ENCODE measurements at regions not wholly inside any gene's neighbourhood (a gene's known extent, or its start where the extent isn't known, plus 50 kb on each side); places are given as distances from the start of the nearest gene placed in this dataset.

GRCh38 chr15:96019114-96019513, 311.4 kb upstream of the NR2F2 start:
- DNase-seq (ENCODE audit: low spot score) = no peak

GRCh38 chr15:96020133-96020532, 310.4 kb upstream of the NR2F2 start:
- no peak for DNase-seq (ENCODE audit: low spot score)

- no peak for DNase-seq (ENCODE audit: low spot score)
Observed at GRCh38 chr15:96020797-96021196, 309.7 kb upstream of the NR2F2 start.

DNA sequence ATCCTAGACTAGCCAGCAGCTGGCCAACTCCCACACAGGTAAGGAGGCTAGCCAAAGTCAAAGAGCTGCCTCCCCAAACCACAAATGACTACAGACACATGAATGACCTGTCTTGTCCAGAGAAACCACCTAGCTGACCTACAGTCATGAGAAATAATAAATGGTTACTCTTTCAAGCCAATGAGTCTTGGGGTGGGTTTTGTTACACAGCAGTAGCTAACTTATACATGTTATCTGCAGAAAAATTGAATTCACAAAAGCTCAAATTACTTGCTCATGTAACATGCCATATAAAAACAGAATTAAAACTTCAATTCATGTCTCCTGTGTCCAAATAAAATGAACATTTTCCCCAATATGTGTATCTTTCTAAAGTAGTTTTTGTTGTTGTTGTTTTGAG, 307.4 kb upstream of the NR2F2 start:
- DNase-seq (ENCODE audit: low spot score) = no peak

DNA sequence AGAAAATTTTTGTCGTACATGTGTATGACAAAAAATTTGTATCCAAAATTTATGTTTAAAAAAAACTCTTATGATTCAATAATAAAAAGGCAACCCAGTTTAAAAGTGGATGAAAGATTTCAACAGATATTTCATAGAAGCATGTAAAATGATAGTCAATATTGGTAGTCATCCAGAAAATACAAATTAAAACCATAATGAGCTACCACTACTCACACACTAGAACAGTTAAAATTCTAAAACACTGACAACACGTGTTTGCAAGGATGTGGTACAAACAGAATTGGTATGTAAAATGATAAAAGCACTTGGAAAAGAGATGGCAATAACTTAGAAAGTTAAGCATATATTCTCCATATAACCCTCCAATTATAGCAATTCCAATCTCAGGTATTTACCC, 303.0 kb upstream of the NR2F2 start:
- no peak for DNase-seq (ENCODE audit: low spot score)

DNA sequence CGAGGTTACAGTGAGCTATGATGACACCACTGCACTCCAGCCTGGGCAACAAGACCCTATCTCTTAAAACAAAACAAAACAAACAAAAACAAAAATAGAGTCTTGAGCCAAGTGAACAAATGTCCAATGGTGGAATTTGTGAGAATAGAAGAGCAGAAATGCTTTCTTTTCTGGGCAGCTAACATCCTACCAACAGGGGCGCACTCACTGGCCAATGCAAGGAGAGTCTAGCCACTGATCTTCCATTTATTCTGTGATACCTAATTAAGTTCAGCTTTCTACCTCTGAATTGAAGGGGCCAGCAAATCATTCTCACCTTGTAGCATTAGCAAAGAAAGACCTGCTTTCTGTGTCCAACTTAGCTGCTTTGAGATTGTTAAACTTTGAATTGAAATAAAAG, 301.9 kb upstream of the NR2F2 start:
- DNase-seq (ENCODE audit: low spot score) = no peak

DNA sequence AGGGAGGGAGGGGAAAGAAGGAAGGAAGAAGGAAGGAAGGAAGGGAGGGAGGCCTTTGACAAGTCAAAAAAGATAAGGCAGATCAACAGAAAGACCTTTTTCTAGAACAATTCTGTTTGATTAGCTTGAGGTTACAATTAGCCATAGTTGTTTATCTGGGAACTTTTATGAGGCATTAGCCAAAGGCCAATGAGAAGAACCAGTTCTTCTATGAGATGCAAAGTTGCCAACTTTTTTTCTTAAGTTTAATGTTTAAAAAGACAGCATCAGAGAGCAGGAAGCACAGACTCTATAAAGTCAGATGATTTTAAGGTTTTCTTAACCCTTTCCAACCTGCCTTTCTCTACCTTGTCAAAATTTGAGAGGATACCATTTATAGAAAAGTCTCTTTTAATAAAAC, 301.3 kb upstream of the NR2F2 start:
- DNase-seq (ENCODE audit: low spot score) = no peak

DNA sequence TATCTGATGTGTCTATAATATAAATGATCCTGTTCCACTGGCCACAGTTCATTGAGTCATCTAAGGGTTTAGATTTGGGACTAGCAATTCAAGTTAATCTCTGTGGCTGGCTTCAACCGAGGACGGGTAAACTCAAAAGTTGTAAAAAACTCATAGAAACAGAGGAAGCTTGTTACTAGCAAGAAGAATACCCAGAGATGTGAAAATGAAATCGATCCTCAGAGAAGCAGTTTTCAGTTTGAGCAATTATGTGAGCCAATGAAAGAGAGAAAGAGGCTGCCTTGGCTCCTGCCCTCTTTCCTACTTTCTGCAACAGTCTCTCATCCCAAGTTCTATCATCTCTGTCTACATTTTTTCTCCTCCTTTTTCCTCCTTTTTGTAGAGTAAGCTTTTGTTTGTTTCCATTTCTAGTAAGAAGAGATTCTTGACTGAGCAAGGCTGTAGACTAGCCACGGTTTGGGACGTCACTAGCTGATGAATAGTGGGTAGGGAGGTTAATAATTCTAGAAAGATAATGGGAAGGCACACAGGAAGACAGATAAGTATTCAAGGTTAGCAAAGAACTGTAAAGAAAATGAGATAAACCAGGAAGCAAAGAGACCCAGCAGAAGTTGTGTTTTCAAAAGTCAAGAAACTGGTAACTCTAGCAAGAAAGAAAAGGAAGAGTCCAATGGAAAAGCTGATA, 298.9 kb upstream of the NR2F2 start:
- DNase-seq (ENCODE audit: low spot score) = no peak

DNA sequence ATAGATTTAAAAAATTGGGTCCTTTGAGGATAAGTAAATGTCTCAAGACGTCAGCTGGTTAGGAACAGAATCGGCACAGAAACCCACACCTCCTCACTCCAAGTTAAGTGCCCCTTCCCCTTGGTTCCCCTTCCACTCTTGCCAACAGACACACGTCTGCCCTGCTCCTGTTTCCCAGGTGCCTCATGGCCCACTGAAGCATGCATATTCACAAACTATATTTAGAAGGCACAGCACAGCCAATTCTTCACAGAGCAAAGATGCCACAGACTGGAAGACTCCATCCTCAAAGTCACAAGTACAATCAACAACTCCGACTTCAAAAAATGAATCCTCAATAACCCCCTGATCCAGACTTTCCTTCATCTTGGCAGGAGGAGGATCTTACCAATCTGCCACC, 295.4 kb upstream of the NR2F2 start:
- no peak for DNase-seq (ENCODE audit: low spot score)

DNA sequence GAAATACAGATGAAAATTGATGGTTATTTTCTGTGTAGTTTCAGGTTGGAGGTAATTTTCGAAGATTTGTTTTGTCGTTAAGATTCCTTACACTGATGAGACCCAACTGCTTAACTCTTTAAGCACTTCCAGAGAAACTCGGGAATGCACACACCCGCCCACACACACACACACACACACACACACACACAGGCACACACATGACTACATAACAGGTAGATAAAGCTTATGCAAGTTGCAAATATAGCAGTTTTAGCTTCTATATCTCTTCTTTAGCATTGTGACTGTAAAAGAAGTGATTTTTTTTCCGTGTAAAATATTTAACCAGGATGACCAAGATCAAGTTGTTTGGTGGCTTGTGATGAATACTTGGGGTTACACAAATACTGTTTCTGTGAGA, 294.9 kb upstream of the NR2F2 start:
- DNase-seq (ENCODE audit: low spot score) = no peak

DNA sequence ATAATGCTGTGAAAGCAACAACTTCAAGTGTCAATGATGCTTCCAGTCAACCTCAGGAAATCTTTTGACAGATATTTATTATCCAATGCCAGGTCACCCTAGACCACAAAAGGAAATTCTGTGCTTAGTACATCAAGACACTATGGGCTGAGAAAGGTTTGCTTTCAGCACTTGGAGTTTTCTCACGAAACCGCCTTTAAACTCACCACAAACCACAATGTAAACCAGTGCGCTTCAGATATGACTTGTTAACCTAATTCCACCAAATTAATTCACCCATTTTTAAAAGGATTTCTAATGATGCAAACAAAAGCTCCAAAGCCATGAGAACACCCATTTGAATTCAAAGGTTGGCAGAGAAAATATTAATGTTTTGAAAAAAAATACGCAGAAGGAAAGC, 292.9 kb upstream of the NR2F2 start:
- no peak for DNase-seq (ENCODE audit: low spot score)

GRCh38 chr15:96038131-96038530, 292.4 kb upstream of the NR2F2 start:
- no peak for DNase-seq (ENCODE audit: low spot score)

DNA sequence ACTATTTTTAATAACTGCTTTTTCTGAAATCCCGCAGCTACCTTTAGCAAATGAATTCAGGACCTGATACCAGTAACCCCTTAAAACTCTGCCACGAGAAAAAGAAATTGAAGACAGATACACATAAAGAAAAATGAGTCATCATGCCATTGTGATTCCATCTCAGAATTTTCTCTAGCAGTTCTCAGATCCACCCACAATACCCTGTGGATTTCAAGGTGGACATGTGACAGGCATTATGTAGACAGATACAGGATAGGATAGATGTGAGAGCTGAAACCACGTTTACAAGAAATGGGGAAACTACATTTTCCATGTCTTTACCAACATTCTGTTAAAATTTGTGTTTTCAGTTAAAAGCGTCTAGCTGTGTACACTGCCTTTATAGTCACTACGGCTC, 291.9 kb upstream of the NR2F2 start:
- no peak for DNase-seq (ENCODE audit: low spot score)

GRCh38 chr15:96041982-96042733, 288.3 kb upstream of the NR2F2 start:
- DNase-seq (ENCODE audit: low spot score) = no peak

GRCh38 chr15:96042734-96043224, 287.7 kb upstream of the NR2F2 start:
- no peak for DNase-seq (ENCODE audit: low spot score)

DNA sequence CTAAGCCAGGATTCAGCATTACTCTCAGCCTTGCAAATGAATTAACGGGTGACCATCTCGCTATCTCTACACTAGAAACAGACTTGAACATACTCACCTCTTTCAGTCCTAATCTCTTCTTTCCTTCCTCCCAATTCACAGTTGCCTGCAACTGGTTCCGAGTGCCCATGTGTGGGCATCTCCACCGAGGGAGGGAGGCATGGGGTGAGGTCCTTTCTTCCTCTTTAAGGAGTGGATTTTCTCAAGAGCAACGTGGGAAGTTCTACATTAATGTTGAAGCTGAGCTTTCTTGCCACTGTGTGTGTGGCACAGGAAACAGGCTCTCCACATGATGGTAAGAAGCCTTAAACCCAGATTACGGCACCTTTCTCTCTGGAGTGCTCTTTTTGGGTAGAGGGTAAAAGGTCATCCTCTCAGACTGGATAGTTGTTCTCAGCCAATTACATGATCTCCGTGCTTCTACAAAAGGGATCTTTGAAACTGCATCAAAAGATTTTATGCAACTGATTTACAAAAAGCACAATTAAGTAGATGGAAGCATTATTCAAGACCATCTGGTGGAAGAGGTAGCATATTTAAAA, 286.8 kb upstream of the NR2F2 start:
- no peak for DNase-seq (ENCODE audit: low spot score)

DNA sequence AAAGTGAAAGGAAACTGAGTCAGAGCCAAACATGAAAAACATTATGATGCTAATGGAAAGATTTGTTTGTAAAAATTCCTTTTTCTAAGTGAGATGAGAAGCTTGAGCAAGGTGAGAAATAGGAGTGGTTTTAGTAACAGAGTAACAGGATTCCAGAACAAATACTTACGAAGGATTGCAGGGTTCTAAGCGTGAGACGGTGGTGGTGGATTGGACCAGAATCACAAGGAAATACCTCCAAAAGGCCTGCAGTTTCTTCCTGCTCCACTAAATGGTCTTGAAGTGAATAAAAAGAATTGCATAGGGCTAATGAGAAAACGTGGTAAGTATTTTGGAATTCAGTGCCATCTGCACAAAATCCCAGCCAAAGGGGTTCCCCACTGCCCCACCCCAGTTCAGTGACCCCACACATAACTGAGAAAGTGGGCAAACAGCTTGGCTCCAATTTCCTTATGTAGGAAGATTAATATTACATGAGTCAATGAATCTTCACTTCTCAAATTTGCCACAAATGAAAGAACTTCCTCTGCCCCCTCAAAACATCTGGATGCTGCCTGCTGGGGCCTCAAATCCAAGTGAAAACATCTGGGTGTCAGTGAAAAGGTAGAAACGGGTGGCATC, 283.8 kb upstream of the NR2F2 start:
- DNase-seq (ENCODE audit: low spot score) = no peak

DNA sequence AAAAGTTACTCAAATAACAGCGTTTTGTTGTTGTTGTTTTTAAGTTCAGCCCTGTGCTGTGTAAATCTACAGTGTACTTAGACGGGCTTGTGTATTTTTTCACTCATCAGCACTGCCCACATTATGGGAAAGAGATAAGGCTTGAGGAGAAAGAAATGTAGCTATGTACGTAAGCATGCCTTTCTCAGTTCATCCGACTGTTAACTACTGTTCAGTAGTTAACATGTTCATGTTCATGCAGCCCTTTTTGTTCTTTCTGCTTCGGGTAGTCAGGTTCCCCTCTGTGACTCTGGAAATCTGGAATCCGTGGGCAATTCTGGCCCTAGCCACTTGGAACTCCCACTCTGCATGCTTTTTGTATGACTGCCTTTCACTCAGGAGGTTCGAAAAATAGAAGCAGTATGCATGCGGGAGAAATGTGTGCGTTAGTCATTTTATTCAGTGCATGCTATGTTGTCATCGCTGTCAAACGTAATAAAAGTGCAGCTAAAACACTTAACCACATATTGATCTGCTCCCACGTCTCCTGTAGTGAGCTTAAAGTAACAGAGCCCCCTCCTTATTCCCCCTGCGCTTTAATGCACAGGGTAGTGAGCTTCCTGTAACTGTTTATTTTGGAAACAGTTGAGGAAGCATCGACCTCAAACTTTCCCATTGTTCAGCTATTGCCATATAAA, 283.1 kb upstream of the NR2F2 start:
- no peak for DNase-seq (ENCODE audit: low spot score)

- DNase-seq (ENCODE audit: low spot score) = no peak
Observed at GRCh38 chr15:96049323-96049722, 281.2 kb upstream of the NR2F2 start.

DNA sequence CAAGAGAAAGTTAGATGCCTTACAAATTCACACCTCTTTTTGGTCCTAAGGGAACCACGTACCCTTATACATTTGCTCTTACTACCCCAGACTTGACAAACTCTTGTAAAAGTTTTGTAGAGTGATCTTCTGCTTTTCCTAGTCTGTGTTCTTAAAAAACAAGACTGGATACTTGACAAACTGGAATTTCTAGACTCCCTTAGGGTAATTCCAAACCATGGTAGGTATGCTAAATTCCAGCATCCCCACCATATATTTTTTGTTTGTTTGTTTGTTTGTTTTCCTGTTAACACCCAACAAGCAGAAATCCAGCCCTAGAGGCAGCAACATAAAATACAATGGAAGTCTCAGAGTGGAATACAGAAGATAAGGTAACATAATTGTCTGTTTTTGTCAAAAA, 280.7 kb upstream of the NR2F2 start:
- no peak for DNase-seq (ENCODE audit: low spot score)

- DNase-seq (ENCODE audit: low spot score) = no peak
Observed at GRCh38 chr15:96051598-96051997, 278.9 kb upstream of the NR2F2 start.

DNA sequence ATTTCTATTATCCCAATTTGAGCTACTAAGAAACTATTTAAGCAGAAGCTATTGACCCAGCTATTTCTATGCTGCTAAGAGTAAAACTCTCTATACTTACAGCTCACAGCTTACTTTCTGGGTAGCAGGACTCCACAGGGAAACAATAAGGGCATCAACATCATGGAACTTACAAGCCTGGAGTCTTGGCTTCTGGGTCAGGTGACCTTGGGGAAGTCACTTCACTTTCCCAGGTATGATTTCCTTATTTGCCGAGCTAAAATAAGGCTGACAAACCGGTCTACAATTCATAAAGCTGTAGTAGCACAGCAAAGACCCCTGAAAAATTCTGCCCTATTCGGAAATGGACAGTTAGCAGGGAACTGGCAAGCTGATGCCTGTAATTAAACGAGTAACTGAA, 278.3 kb upstream of the NR2F2 start:
- no peak for DNase-seq (ENCODE audit: low spot score)
